HG03571 (cell line): ENCODE measurements at regions not wholly inside any gene's neighbourhood (a gene's known extent, or its start where the extent isn't known, plus 50 kb on each side); places are given as distances from the start of the nearest gene placed in this dataset.

Experiments used
- ATAC-seq: cut with Tn5 transposase; IDR thresholded peaks from one replicate; pipeline ENCODE4 v1.9.1; 2021; ENCODE audit not compliant: unreplicated experiment

GRCh38 chr1:175894581-175894980 lies 151.2 kb upstream of the TNR start:
- ATAC-seq, result no peak

- no peak for ATAC-seq
Observed at GRCh38 chr1:175893192-175893591, 149.8 kb upstream of the TNR start.

- ATAC-seq, result no peak
Observed at GRCh38 chr1:175892686-175893085, 149.3 kb upstream of the TNR start.

DNA sequence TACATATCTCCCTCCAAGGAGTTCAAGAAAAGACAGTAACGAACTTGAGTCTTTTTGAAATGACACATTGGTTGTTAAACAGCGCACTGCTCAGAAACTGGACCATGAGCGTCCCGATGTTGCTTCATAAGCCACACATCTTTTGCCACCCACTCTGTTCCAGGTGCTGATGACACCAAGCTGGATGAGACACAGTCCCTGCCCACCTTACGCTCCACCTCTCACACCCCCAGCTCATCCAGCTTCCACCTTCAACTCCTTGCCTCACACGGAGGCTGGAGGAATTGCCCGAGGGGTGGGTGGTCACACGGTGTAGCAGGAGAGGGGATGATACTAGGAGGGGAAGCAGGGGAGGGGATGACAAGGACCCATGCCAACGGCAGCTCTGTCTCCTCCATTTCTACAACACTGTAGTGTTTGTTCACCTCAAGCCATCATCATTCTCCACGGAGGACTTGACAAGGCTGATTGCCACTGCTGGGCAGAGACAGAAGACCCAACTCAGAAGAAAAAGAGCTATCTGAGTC lies 148.5 kb upstream of the TNR start:
- ATAC-seq, result no peak

- ATAC-seq, result no peak
Observed at GRCh38 chr1:175890958-175891357, 147.6 kb upstream of the TNR start.

GRCh38 chr1:175889848-175890247 lies 146.5 kb upstream of the TNR start:
- ATAC-seq, result no peak

DNA sequence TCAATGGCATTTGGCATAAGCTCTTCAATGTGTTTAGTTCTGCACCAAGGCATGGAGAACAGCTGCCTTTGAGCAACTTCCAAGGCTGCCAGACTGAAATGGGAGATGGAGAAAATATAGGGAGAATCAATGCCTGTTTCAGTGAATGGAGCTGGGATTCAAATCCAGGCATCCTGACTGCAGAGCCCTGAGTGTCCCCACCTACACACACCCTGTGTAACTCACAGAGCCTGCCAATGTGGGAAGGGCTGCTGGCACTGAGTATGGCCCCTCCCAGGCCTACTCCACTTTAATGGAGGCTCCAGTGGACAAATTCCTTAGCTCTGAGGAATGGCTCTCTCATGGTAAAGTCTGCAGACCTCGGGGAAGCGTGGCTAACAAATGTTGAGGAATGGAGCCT lies 145.6 kb upstream of the TNR start:
- ATAC-seq, result no peak

DNA sequence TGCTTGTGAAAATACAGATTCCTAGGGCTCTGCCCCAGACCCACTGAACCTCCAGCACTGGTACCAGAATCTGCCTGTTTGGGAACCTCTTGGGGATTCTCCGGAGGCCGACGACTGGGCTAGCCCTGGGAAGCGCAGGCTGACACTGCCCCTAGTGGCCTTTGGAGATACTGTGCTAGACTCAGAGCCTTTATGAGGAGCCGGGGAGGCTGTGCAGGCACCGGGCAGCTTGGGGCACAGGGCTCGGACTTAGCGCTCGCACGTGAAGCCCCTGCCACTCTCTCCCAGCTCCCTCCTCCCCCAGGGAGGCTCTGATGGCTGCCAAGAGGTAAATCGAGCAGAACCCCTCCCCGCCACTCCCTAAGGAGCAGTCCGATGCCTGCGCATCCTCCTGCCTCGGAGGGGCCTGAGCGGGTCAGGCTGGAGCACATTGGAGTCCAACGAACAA lies 144.6 kb upstream of the TNR start:
- peak; percentile 87 for ATAC-seq

- ATAC-seq, result no peak
Observed at GRCh38 chr1:175887521-175887920, 144.1 kb upstream of the TNR start.

GRCh38 chr1:175885326-175885725 lies 141.9 kb upstream of the TNR start:
- ATAC-seq, result no peak

GRCh38 chr1:175884369-175884768 lies 141.0 kb upstream of the TNR start:
- ATAC-seq, result no peak

- ATAC-seq, result no peak
Observed at GRCh38 chr1:175882192-175882591, 138.8 kb upstream of the TNR start.

- ATAC-seq, result no peak
Observed at GRCh38 chr1:175881246-175881976, 138.0 kb upstream of the TNR start.

DNA sequence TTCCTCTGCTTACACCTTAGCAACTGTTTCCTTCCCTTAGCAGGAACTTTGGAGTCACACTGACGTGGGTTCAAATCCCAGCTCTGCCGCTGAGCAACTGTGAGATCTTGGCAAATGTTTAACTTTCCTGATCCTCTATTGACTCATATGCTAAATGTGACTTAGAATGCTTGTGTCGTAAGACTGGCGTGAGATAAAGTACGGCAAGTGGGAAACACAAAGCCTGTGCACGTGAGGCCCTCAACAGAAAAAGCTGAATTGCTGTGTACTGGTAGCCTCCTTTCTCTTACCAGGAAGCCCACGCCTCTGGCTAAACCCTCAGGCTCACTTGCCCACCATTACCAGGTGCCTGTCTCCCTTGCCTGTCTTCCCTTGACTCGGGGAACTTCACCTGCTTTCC lies 135.4 kb upstream of the TNR start:
- no peak for ATAC-seq

DNA sequence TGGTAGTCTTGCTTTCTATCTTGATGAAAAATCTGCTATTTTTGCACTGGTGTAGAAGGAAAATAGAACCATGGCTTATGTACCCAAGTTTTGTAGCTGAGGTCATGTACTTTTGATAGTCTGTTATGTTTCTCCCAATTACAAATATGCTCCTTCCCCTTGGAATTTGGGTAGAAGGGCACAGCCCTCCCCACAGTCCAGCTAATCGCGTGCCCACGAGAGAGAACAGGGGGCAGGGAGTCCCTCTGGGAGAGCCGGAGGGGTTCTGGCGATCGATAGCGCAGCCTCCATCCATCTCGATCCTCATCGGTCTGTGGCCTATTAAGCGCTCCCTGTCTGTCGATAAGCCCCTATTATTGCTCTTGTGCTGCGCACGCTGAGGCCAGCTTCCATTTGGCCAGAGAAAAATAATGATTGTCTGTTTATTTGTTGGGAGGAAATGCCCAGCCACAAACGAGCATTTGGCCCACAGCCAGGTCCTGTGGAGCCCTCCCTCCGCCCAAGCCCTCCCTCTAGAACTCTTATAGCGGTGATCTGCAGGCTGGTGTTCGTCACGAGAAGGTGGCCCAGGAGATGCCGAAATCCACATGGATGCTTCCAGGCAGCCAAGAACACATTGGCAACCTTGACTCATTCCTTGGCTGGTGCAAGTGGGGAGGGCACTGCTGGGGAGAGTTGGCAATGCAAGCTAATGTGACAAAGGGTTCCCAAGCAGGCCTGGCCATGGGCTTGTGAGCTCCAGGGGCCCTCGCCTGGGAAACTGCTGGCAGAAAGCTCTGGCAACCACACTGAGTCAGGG lies 134.7 kb upstream of the TNR start:
- no peak for ATAC-seq

DNA sequence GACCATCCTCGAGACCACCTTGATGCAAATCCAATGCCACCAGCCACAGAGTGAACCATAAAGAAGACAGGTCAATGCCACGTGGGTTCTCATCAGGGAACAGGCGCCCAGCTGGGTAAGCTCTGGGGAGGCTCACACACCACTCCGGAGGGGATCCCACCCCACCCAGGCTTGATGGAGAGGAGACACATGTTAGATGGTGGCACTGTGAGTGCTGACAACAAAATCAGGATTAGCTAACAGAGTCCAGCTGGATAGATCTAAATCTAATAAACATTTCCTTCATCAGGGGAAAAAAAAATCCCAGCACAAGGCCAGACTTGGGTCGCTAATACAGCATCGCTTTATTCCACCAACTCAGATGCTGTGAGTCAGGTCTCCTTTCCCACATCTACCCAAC lies 132.2 kb upstream of the TNR start:
- no peak for ATAC-seq

DNA sequence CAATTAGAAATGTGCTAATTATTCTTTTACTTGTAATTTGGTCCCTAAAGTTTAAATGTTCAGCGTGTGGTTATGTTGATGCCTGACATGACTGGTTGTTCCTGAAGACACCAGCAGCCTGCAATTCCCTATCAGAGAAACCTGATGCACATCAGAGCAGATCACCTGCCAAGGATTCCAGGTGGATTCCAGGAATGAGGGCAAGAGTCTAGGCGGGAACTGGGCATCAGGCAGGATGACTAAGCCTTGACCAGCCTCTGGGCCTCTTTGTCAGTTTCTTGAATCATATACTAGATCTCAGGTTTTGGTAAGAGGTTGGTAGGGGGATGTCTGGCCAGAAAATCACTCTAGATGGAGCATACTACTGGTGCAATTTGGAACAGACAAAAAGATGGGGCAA lies 130.7 kb upstream of the TNR start:
- no peak for ATAC-seq

DNA sequence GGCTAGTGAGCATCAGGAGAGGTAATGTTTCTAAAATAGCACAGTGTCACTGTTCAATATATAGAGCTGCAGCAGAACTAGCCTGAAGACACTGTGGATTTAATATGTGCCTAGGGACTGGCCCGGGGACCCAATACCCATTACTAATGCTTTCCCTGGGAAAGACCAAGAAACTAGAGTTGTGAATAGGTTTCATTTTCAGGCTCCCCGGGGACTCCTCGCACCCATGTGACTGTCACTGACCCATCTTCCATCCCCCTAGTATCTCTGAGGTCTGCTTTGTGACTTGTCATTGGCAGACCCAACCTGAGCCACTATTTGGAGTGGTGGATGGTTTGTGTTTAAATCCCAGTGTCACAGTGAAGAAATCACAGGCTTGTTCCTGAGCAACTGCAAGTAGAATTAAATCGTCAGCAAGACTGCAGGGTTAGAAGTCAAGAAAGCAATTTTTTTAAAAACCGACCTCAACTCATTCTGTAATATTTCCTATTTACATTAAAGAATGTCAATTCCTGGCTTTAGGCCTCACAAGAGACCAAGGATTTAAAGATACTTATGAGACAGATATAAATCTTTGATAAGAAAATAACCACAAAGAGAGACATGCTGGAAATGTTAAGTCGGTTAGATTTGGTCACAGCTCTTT lies 130.0 kb upstream of the TNR start:
- ATAC-seq, result peak; percentile 59

- no peak for ATAC-seq
Observed at GRCh38 chr1:175872588-175872987, 129.2 kb upstream of the TNR start.

DNA sequence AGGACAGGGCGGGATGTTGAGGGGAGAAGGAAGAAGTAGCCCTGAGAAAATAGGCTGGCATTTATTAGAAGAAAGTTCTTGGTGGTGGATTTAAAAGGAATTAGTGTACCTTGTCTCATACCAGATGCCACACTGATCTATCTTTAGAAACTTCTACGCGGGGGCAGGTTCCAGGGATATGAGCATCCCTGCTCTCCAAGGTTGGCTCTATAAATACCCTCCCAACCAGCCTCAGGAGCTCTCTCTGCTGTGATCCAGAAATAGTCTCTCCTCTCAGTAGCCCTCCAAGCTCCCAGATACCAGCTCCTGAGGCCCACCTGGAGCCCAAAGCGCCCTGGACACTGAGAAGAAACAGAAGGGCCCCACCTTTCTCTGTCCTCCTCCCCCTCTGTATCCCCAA lies 128.3 kb upstream of the TNR start:
- ATAC-seq, result no peak

DNA sequence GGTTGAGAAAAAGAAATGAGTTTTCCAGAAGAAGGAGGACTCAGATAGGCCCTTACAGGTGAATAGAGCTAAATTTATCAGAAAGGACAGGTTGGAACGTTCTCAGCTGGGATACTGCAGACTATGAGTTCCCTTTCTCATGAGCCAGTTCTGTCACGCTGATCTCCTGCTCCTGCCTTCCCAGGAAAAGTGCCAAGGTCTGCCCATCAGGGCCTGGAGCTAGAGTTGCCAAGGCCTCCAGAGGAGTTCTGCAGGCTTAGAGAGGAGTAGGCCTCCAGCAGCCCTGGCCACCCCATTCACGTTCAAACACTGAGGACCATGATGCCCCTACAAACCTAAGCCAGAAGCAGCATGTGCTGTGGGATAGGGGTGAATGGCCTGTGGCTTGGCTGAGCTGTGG lies 126.8 kb upstream of the TNR start:
- ATAC-seq, result no peak

GRCh38 chr1:175866776-175867175 lies 123.4 kb upstream of the TNR start:
- no peak for ATAC-seq
